Panc1 (cell line): ENCODE measurements at regions not wholly inside any gene's neighbourhood (a gene's known extent, or its start where the extent isn't known, plus 50 kb on each side); places are given as distances from the start of the nearest gene placed in this dataset.

Source experiments
- CTCF ChIP-seq: fragments of 450-650 bp; IDR thresholded peaks from 2 replicates; pipeline ENCODE4 v1.5.1; 2017; ENCODE audit warnings: mild to moderate bottlenecking
- POLR2AphosphoS5 ChIP-seq: IDR thresholded peaks from 2 replicates; pipeline ENCODE4 v1.6.1; 2012; ENCODE audit warnings: mild to moderate bottlenecking, low read depth, low read length, moderate library complexity
- REST ChIP-seq, 2 experiments: IDR thresholded peaks; 2 replicates each; pipeline ENCODE4 v1.6.1; 2011 to 2012; ENCODE audit warnings: low read depth in 2 of 2, control low read depth in 1 of 2, low read length in 1 of 2, mild to moderate bottlenecking in 1 of 2, moderate library complexity in 1 of 2; ENCODE audit not compliant: insufficient read depth in 1 of 2

- TF ChIP-seq REST (IDR thresholded peaks at IDR 0.05; ENCODE audit: insufficient read depth in 1 of 2, low read depth in 2 of 2, low read length in 1 of 2) (no peak), CTCF (no peak), POLR2AphosphoS5 (no peak)
Measured at GRCh38 chr2:63695583-63695982, 106.8 kb downstream of the MDH1 start.
